RWPE2 (cell line): ENCODE measurements at regions not wholly inside any gene's neighbourhood (a gene's known extent, or its start where the extent isn't known, plus 50 kb on each side); places are given as distances from the start of the nearest gene placed in this dataset.

ENCODE experiments used
- ATAC-seq: fragments of 200-7000 bp; cut with Tn5 transposase; 3 replicates; pipeline ENCODE4 v1.9.1; 2021; ENCODE audit warnings: low read depth
- DNase-seq: peaks from one replicate; pipeline ENCODE4 v3.0.0-alpha.2; 2020; ENCODE audit warnings: low spot score
- H3K27ac ChIP-seq: fragments of 450-650 bp; 2 replicates; pipeline ENCODE4 v1.5.1; 2017; ENCODE audit warnings: mild to moderate bottlenecking; ENCODE audit not compliant: poor library complexity, severe bottlenecking
- H3K27me3 ChIP-seq: fragments of 250-450 bp; sonication (Bioruptor Pico); 2 replicates; pipeline ENCODE4 v1.5.1; 2021; ENCODE audit warnings: mild to moderate bottlenecking, moderate library complexity; ENCODE audit not compliant: insufficient read depth, poor library complexity, severe bottlenecking
- H3K36me3 ChIP-seq: fragments of 250-450 bp; sonication (Bioruptor Pico); 2 replicates; pipeline ENCODE4 v1.5.1; 2020; ENCODE audit warnings: low read depth, mild to moderate bottlenecking, moderate library complexity
- H3K4me1 ChIP-seq: fragments of 250-450 bp; sonication (Bioruptor Pico); 2 replicates; pipeline ENCODE4 v1.5.1; 2021; ENCODE audit warnings: mild to moderate bottlenecking, moderate library complexity; ENCODE audit not compliant: insufficient read depth, poor library complexity, severe bottlenecking
- H3K4me3 ChIP-seq: fragments of 250-450 bp; sonication (Bioruptor Pico); 2 replicates; pipeline ENCODE4 v1.5.1; 2021; ENCODE audit warnings: mild to moderate bottlenecking, moderate library complexity; ENCODE audit not compliant: severe bottlenecking
- H3K9me3 ChIP-seq: fragments of 250-450 bp; sonication (Bioruptor Pico); 2 replicates; pipeline ENCODE4 v1.5.1; 2021; ENCODE audit warnings: mild to moderate bottlenecking, moderate library complexity; ENCODE audit not compliant: severe bottlenecking
- CTCF ChIP-seq: fragments of 450-650 bp; IDR thresholded peaks from one replicate; pipeline ENCODE4 v1.5.1; 2017; ENCODE audit warnings: mild to moderate bottlenecking, moderate library complexity; ENCODE audit not compliant: poor library complexity, severe bottlenecking

- H3K36me3 ChIP-seq, result no peaks in the 10 kb centered on the region
- DNase-seq (no peak), ATAC-seq (no peak)
- no peak overlapping the region for H3K27ac ChIP-seq
- no peaks in the 10 kb centered on the region for H3K9me3 ChIP-seq
- no peaks in the 10 kb centered on the region for H3K4me1 ChIP-seq
- peaks cover 9% of the 10 kb centered on the region for H3K27me3 ChIP-seq
- H3K4me3 ChIP-seq, result no peak overlapping the region
- TF ChIP-seq CTCF, result no peak
These were observed 478.5 kb upstream of the SMARCA2 start for GRCh38 chr9:1536522-1537170.

- no peak for ATAC-seq
- Histone ChIP-seq H3K4me3 (no peak overlapping the region), H3K27me3 (peaks cover 9% of the 10 kb centered on the region), H3K27ac (no peak overlapping the region), H3K9me3 (no peaks in the 10 kb centered on the region), H3K36me3 (no peaks in the 10 kb centered on the region), H3K4me1 (no peaks in the 10 kb centered on the region)
- TF ChIP-seq CTCF, result no peak
- DNase-seq, result no peak
These were observed 476.8 kb upstream of the SMARCA2 start for GRCh38 chr9:1538301-1538700.

GRCh38 chr9:1539216-1539615 lies 475.9 kb upstream of the SMARCA2 start:
- no peaks in the 10 kb centered on the region for H3K4me1 ChIP-seq
- peaks cover 9% of the 10 kb centered on the region for H3K27me3 ChIP-seq
- no peak for DNase-seq
- ATAC-seq, result no peak
- no peak for TF ChIP-seq CTCF
- H3K9me3 ChIP-seq, result no peaks in the 10 kb centered on the region
- no peak overlapping the region for H3K4me3 ChIP-seq
- H3K27ac ChIP-seq, result no peak overlapping the region
- no peaks in the 10 kb centered on the region for H3K36me3 ChIP-seq

- DNase-seq (no peak), ATAC-seq (no peak)
- no peak overlapping the region for H3K4me3 ChIP-seq
- TF ChIP-seq CTCF, result no peak
- H3K27me3 ChIP-seq, result no peaks in the 10 kb centered on the region
- no peaks in the 10 kb centered on the region for H3K4me1 ChIP-seq
- H3K36me3 ChIP-seq, result no peaks in the 10 kb centered on the region
- no peaks in the 10 kb centered on the region for H3K9me3 ChIP-seq
- no peak overlapping the region for H3K27ac ChIP-seq
These were observed 464.5 kb upstream of the SMARCA2 start for GRCh38 chr9:1550636-1551035.
